Vagina (tissue), 2 donors: ENCODE measurements at regions not wholly inside any gene's neighbourhood (a gene's known extent, or its start where the extent isn't known, plus 50 kb on each side); places are given as distances from the start of the nearest gene placed in this dataset.

Experiments
- DNase-seq, 2 donors: peaks; one replicate each; pipeline ENCODE4 v3.0.0-alpha.2; 2017; ENCODE audit errors: extremely low spot score in 2 of 2
- H3K27ac ChIP-seq: fragments of 200-600 bp; sonication (generic); one replicate; pipeline ENCODE4 v1.5.1; 2019
- H3K27me3 ChIP-seq: fragments of 200-600 bp; sonication (generic); one replicate; pipeline ENCODE4 v1.5.1; 2019
- H3K36me3 ChIP-seq, 2 donors: fragments of 200-600 bp; sonication (generic); one replicate each; pipeline ENCODE4 v1.5.1; 2017 to 2019
- H3K4me1 ChIP-seq: fragments of 200-600 bp; sonication (generic); one replicate; pipeline ENCODE4 v1.5.1; 2019
- H3K4me3 ChIP-seq, 2 donors: fragments of 200-600 bp; sonication (generic); 1 replicate in 1 of 2; 2 replicates in 1 of 2; pipeline ENCODE4 v1.5.1; 2016 to 2019
- H3K9me3 ChIP-seq: fragments of 200-600 bp; sonication (generic); one replicate; pipeline ENCODE4 v1.5.1; 2019
- POLR2A ChIP-seq, 2 donors: fragments of 450-650 bp; IDR thresholded peaks; one replicate each; pipeline ENCODE4 v1.6.1; 2017; ENCODE audit warnings: antibody characterized with exemption in 2 of 2, mild to moderate bottlenecking in 2 of 2, moderate library complexity in 2 of 2
- POLR2AphosphoS5 ChIP-seq, 2 donors: sonication (generic); formaldehyde crosslinking; IDR thresholded peaks; one replicate each; pipeline ENCODE4 v1.9.0; 2017; ENCODE audit warnings: antibody characterized with exemption in 2 of 2, mild to moderate bottlenecking in 2 of 2, low read depth in 1 of 2; ENCODE audit not compliant: insufficient read depth in 1 of 2
- intact Hi-C: fragments of 100-400 bp; cut with DNase I; formaldehyde crosslinking; loops from one replicate; pipeline ENCODE4 v1.15.1; 2023
- TF ChIP-seq, protein P1 (sequence below), 3 experiments: fragments of 450-650 bp in 2 of 3; fragments of 200-600 bp in 1 of 3; sonication (generic) in 1 of 3; IDR thresholded peaks; one replicate each; pipeline ENCODE4 v1.5.1; 2017 to 2019; ENCODE audit warnings: antibody characterized with exemption in 3 of 3, mild to moderate bottlenecking in 2 of 3, moderate library complexity in 2 of 3

DNA sequence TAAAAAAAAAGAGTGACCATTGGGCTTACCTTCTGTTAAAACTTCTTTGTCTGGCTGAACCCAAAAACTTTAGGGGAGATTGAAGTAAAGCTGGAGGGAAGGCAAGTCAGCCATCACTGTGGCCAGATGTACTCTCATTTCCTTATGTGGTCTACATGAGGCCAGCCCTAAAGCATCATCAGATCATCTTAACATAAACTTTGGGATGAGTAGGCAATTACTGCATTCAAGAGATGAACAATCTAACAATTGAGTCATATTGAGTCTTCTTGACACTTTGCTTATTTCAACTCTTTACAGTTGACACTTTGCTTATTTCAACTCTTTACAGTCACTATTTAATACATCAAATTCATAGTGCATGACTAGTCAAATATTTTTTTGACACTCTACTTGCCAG, 155.6 kb downstream of the QPCT start:
- intact Hi-C loops, result no loop called here
- H3K4me3 ChIP-seq, result no peak overlapping the region
- no peaks in the 10 kb centered on the region for H3K9me3 ChIP-seq
- TF ChIP-seq, protein P1, sequence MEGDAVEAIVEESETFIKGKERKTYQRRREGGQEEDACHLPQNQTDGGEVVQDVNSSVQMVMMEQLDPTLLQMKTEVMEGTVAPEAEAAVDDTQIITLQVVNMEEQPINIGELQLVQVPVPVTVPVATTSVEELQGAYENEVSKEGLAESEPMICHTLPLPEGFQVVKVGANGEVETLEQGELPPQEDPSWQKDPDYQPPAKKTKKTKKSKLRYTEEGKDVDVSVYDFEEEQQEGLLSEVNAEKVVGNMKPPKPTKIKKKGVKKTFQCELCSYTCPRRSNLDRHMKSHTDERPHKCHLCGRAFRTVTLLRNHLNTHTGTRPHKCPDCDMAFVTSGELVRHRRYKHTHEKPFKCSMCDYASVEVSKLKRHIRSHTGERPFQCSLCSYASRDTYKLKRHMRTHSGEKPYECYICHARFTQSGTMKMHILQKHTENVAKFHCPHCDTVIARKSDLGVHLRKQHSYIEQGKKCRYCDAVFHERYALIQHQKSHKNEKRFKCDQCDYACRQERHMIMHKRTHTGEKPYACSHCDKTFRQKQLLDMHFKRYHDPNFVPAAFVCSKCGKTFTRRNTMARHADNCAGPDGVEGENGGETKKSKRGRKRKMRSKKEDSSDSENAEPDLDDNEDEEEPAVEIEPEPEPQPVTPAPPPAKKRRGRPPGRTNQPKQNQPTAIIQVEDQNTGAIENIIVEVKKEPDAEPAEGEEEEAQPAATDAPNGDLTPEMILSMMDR (IDR thresholded peaks at IDR 0.05), result no peak
- no peak for TF ChIP-seq POLR2AphosphoS5 (IDR thresholded peaks at IDR 0.05; ENCODE audit: insufficient read depth in 1 of 2, low read depth in 1 of 2)
- TF ChIP-seq POLR2A (IDR thresholded peaks at IDR 0.05), result no peak
- no peak overlapping the region for H3K27ac ChIP-seq
- H3K27me3 ChIP-seq, result no peaks in the 10 kb centered on the region
- no peaks in the 10 kb centered on the region for H3K4me1 ChIP-seq
- DNase-seq, result no peak
- H3K36me3 ChIP-seq, result no peaks in the 10 kb centered on the region

DNA sequence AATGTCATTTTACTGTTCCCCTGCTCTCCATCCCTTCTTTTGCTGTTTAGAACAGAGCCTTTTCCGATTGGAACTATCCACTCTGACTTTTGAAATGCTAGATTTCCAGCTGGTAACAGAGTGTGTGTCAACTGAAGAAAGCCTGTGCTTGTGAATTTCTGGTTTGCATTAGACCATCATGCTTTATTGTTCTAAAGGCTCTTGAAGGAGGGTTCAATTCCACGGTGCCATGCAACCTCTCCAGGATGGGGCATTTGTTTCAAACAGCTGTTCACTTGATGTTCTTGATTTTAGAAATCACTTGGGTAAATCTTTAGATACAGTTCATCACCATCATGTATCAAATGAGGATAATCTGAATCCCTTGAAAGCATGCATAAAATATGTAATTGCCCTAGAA, 156.7 kb downstream of the QPCT start:
- intact Hi-C loops, result no loop called here
- no peaks in the 10 kb centered on the region for H3K27me3 ChIP-seq
- no peak overlapping the region for H3K4me3 ChIP-seq
- no peaks in the 10 kb centered on the region for H3K36me3 ChIP-seq
- no peak for DNase-seq
- H3K27ac ChIP-seq, result no peak overlapping the region
- TF ChIP-seq POLR2AphosphoS5 (IDR thresholded peaks at IDR 0.05; ENCODE audit: insufficient read depth in 1 of 2, low read depth in 1 of 2) (no peak), POLR2A (IDR thresholded peaks at IDR 0.05) (no peak)
- TF ChIP-seq, protein P1 (IDR thresholded peaks at IDR 0.05), result no peak
- no peaks in the 10 kb centered on the region for H3K4me1 ChIP-seq
- no peaks in the 10 kb centered on the region for H3K9me3 ChIP-seq

DNA sequence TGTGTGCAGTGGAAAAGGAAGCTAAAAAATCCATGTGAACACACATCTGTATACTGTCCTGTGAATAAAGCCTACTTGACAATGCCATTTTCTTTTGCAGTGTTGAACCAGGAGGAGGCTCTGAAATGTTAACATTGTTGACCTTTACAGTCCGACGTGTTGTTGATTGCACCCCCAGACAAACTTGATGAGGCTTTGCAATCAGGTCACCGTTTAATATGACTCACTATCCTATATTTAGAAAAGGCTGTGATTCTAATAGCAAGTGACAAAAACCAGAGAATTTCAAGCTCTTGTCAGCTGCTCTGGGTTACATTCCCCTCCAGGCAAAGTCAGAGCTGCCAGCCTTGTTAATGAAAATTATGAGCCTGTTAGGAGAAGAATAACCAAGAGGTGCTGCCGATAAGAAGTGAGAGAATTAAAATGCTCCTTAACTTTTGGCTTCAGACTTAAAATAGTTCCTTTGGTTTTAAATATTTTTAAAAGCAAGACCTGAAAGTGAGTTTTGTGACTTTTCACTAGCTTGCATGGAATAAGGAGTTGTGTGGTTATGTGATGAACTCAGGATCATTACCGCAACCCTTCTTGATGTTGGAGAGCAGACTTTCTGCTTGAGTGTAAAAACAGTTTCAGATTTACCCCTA, 162.1 kb downstream of the QPCT start:
- intact Hi-C loops, result no loop called here
- no peak for DNase-seq

DNA sequence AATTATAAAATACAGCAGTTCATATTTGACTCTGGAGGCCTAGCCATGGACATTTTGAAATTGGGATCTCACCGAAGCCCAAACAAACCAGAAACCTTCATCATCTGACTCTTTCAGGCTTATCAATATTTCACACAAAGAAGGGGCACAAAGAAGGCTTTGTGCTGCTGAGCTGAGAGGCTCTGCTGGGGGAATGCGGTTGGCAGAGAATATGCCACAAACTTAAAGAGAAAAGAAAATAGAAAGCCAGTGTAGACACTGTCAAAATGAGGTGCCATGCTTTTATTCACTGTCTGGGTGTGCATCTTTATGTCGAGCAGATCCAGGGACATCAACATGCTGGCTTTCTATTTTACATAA, 162.6 kb downstream of the QPCT start:
- Histone ChIP-seq H3K27ac (no peak overlapping the region), H3K4me3 (no peak overlapping the region), H3K9me3 (no peaks in the 10 kb centered on the region), H3K4me1 (no peaks in the 10 kb centered on the region), H3K36me3 (no peaks in the 10 kb centered on the region), H3K27me3 (no peaks in the 10 kb centered on the region)
- DNase-seq, result no peak
- TF ChIP-seq POLR2A (IDR thresholded peaks at IDR 0.05), result no peak
- TF ChIP-seq, protein P1 (IDR thresholded peaks at IDR 0.05), result no peak
- TF ChIP-seq POLR2AphosphoS5 (IDR thresholded peaks at IDR 0.05; ENCODE audit: insufficient read depth in 1 of 2, low read depth in 1 of 2), result no peak
- intact Hi-C loops, result no loop called here

More for the DNA sequence above, 162.1 kb downstream of the QPCT start:
- Histone ChIP-seq H3K27me3 (no peaks in the 10 kb centered on the region), H3K4me3 (no peak overlapping the region), H3K27ac (no peak overlapping the region), H3K4me1 (no peaks in the 10 kb centered on the region), H3K36me3 (no peaks in the 10 kb centered on the region), H3K9me3 (no peaks in the 10 kb centered on the region)
- TF ChIP-seq POLR2AphosphoS5 (IDR thresholded peaks at IDR 0.05; ENCODE audit: insufficient read depth in 1 of 2, low read depth in 1 of 2), result no peak
- no peak for TF ChIP-seq POLR2A (IDR thresholded peaks at IDR 0.05)
- TF ChIP-seq, protein P1 (IDR thresholded peaks at IDR 0.05), result no peak

DNA sequence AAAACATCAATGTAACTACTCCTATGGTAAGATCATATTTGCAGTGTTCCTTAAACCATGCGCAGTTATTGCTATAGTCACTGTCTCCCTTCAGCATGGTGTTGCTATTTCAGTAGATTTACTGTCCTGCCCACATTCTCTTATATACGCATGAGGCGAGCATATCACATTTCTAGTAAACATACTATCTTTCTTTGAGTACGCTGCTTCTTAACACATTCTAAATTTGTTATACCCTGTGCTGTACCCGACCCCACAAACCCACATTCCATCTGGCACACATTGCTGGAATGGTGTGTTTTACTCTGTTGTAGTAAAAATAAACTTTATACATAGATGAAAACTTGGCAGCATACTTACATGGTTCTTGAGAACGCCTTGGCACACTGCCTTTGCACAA, 163.3 kb downstream of the QPCT start:
- no peaks in the 10 kb centered on the region for H3K4me1 ChIP-seq
- no peaks in the 10 kb centered on the region for H3K27me3 ChIP-seq
- intact Hi-C loops, result no loop called here
- H3K36me3 ChIP-seq, result no peaks in the 10 kb centered on the region
- H3K27ac ChIP-seq, result no peak overlapping the region
- DNase-seq, result no peak
- H3K9me3 ChIP-seq, result no peaks in the 10 kb centered on the region
- no peak overlapping the region for H3K4me3 ChIP-seq
- TF ChIP-seq POLR2AphosphoS5 (IDR thresholded peaks at IDR 0.05; ENCODE audit: insufficient read depth in 1 of 2, low read depth in 1 of 2), result no peak
